ENCODE measurements at regions not wholly inside any gene's neighbourhood (a gene's known extent, or its start where the extent isn't known, plus 50 kb on each side); places are given as distances from the start of the nearest gene placed in this dataset.
"Not testable (repeated sequence)": the region's sequence is repeated elsewhere in the genome, so short reads cannot be mapped to it uniquely, and the experiment has no call there.

DNA sequence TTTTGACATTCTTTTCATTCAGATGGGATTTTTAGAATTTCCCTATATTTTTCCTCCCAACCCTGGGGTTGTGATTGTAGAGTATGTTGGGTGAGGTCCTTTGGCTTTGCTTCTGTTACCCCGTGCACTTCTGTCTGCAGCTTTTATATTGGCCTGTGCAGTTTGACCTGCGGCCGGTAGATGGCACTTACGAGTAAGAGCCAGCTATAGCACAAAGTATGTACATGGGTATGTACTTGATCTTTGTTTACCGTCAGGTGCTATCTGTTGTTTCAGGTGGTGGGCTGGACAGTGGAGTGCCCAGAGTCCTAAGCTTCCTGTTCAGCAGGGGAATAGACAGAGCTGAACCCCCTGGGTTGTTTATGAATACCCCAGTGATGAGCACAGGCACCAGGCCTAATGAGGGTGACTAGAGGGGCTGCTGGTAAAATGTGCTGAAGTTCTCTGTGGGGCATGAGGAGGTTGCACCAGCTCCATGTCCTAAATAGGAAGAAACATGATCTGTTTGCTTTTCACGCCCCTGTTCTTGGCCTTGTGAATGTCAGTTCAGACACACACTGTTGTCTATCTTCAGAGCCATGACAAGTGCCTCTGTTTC is 58.9 kb upstream of the THUMPD2 start:
- no peak for TF ChIP-seq POLR2AphosphoS5 (IDR thresholded peaks at IDR 0.05; ENCODE audit: low read depth, low read length)
- no peak for TF ChIP-seq POLR2A (IDR thresholded peaks at IDR 0.05; ENCODE audit: low read depth, low read length)
- TF ChIP-seq TAF1 (IDR thresholded peaks at IDR 0.05; ENCODE audit: borderline replicate concordance, low read depth, low read length): no peak
- peak; percentile 84 for FAIRE-seq
- DNase-seq (ENCODE audit: insufficient read length): no peak

DNA sequence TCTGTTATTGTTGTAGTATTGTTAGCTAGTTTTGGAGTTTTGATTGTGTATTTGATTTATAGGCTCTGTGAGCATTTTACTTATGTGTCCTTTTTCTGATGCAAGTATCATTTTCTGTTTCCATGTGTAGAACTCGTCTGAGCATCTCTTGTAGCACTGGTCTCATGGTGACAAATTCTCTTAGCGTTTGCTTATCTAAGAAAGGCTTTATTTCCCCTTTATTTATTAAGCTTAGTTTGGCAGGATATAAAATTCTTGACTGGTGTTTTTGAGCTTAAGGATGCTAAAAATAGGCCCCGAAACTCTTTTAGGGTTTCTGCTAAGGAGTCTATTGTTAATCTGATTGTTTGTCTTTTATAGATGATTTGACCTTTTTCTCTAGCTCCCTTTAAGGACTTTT is 57.6 kb upstream of the THUMPD2 start:
- TF ChIP-seq POLR2AphosphoS5 (IDR thresholded peaks at IDR 0.05; ENCODE audit: low read depth, low read length): no peak
- no peak for TF ChIP-seq TAF1 (IDR thresholded peaks at IDR 0.05; ENCODE audit: borderline replicate concordance, low read depth, low read length)
- TF ChIP-seq POLR2A (IDR thresholded peaks at IDR 0.05; ENCODE audit: low read depth, low read length): no peak
- FAIRE-seq: no peak
- no peak for DNase-seq (ENCODE audit: insufficient read length)

GRCh38 chr2:39834426-39834825 is 55.4 kb upstream of the THUMPD2 start:
- FAIRE-seq (no peak), DNase-seq (ENCODE audit: insufficient read length) (no peak)
- TF ChIP-seq TAF1 (IDR thresholded peaks at IDR 0.05; ENCODE audit: borderline replicate concordance, low read depth, low read length) (no peak), POLR2AphosphoS5 (IDR thresholded peaks at IDR 0.05; ENCODE audit: low read depth, low read length) (no peak), POLR2A (IDR thresholded peaks at IDR 0.05; ENCODE audit: low read depth, low read length) (no peak)

DNA sequence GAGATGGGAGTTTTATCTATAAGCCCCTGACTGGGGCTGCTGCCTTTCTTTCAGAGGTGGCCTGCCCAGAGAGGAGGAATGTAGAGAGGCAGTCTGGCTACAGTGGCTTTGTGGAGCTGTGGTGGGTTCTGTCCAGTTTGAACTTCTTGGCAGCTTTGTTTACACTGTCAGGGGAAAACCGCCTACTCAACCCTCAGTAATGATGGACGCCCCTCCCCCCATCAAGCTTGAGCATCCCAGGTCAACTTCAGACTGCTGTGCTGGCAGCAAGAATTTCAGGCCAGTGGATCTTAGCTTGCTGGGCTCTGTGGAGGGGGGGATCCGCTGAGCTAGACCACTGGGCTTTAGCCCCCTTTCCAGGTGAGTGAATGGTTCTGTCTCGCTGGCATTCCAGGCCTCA is 51.6 kb upstream of the THUMPD2 start:
- not testable (repeated sequence) for FAIRE-seq; DNase-seq (ENCODE audit: insufficient read length)
